NCI-H1694 treated with DMSO at 0.1 percent for 48 hours (cell line): ENCODE measurements at regions not wholly inside any gene's neighbourhood (a gene's known extent, or its start where the extent isn't known, plus 50 kb on each side); places are given as distances from the start of the nearest gene placed in this dataset.

Experiments
- DNase-seq: peaks from one replicate; lab custom pipeline; 2025; lab: John Stamatoyannopoulos, UW

GRCh38 chr9:16131264-16131663 is 578.4 kb downstream of the CCDC171 start:
- DNase-seq: no peak

GRCh38 chr9:16132513-16132912 is 579.7 kb downstream of the CCDC171 start:
- no peak for DNase-seq

GRCh38 chr9:16133032-16133431 is 580.2 kb downstream of the CCDC171 start:
- DNase-seq: no peak

GRCh38 chr9:16133556-16134227 is 580.8 kb downstream of the CCDC171 start:
- DNase-seq: peak; percentile 21

- no peak for DNase-seq
Measured at GRCh38 chr9:16134351-16134750, 581.5 kb downstream of the CCDC171 start.

- DNase-seq: no peak
Measured at GRCh38 chr9:16135968-16136367, 583.1 kb downstream of the CCDC171 start.

GRCh38 chr9:16136451-16136850 is 583.6 kb downstream of the CCDC171 start:
- no peak for DNase-seq

- no peak for DNase-seq
Measured at GRCh38 chr9:16136961-16137360, 584.1 kb downstream of the CCDC171 start.

- DNase-seq: no peak
Measured at GRCh38 chr9:16138561-16139491, 586.0 kb downstream of the CCDC171 start.

GRCh38 chr9:16139774-16140173 is 586.9 kb downstream of the CCDC171 start:
- no peak for DNase-seq

- no peak for DNase-seq
Measured at GRCh38 chr9:16143310-16143709, 590.5 kb downstream of the CCDC171 start.

GRCh38 chr9:16143947-16144890 is 591.4 kb downstream of the CCDC171 start:
- no peak for DNase-seq

- DNase-seq: no peak
Measured at GRCh38 chr9:16145196-16145950, 592.5 kb downstream of the CCDC171 start.

- no peak for DNase-seq
Measured at GRCh38 chr9:16147726-16148125, 594.9 kb downstream of the CCDC171 start.

GRCh38 chr9:16150501-16150900 is 597.7 kb downstream of the CCDC171 start:
- no peak for DNase-seq

- no peak for DNase-seq
Measured at GRCh38 chr9:16150938-16151650, 598.3 kb downstream of the CCDC171 start.

- no peak for DNase-seq
Measured at GRCh38 chr9:16152276-16153101, 599.6 kb downstream of the CCDC171 start.

GRCh38 chr9:16153221-16153620 is 600.4 kb downstream of the CCDC171 start:
- no peak for DNase-seq

- no peak for DNase-seq
Measured at GRCh38 chr9:16153741-16154140, 600.9 kb downstream of the CCDC171 start.
